ENCODE measurements at regions not wholly inside any gene's neighbourhood (a gene's known extent, or its start where the extent isn't known, plus 50 kb on each side); places are given as distances from the start of the nearest gene placed in this dataset.

- TF ChIP-seq CTCF (conservative IDR thresholded peaks at IDR 0.05; ENCODE audit: low read depth, low read length) (no peak), EZH2 (IDR thresholded peaks at IDR 0.05; ENCODE audit: low read length, unreplicated experiment) (no peak), EZH2phosphoT487 (IDR thresholded peaks at IDR 0.05; ENCODE audit: borderline replicate concordance, low read length) (no peak)
Measured at GRCh38 chr3:150268426-150269391, 139.4 kb upstream of the TSC22D2 start.
